Transverse colon (tissue), 4 donors: ENCODE measurements at regions not wholly inside any gene's neighbourhood (a gene's known extent, or its start where the extent isn't known, plus 50 kb on each side); places are given as distances from the start of the nearest gene placed in this dataset.

Experiments used
- DNase-seq: peaks from one replicate; pipeline ENCODE4 v3.0.0-alpha.2; 2019
- H3K27ac ChIP-seq, 4 donors: fragments of 200-600 bp; sonication (generic); 2 replicates each; pipeline ENCODE4 v1.5.1; 2016 to 2018; ENCODE audit warnings: inconsistent platforms in 4 of 4
- H3K27me3 ChIP-seq: fragments of 200-600 bp; sonication (generic); 2 replicates; pipeline ENCODE4 v1.5.1; 2017; ENCODE audit warnings: inconsistent platforms
- H3K36me3 ChIP-seq, 4 donors: fragments of 200-600 bp; sonication (generic); 2 replicates each; pipeline ENCODE4 v1.5.1; 2017 to 2019; ENCODE audit warnings: inconsistent platforms in 4 of 4
- H3K4me1 ChIP-seq, 4 donors: fragments of 200-600 bp; sonication (generic); 2 replicates each; pipeline ENCODE4 v1.5.1; 2017 to 2020; ENCODE audit warnings: inconsistent platforms in 4 of 4
- H3K4me3 ChIP-seq, 4 donors: fragments of 200-600 bp; sonication (generic); 1 replicate in 1 of 4; 2 replicates in 3 of 4; pipeline versions ENCODE4 v1.5.1 to v1.6.1; 2017 to 2019; ENCODE audit warnings: inconsistent platforms in 4 of 4
- H3K9me3 ChIP-seq, 2 donors: fragments of 200-600 bp; sonication (generic); 2 replicates each; pipeline ENCODE4 v1.5.1; 2017 to 2019; ENCODE audit warnings: inconsistent platforms in 2 of 2
- CTCF ChIP-seq, 5 experiments: fragments of 200-600 bp in 3 of 5; fragments of 450-650 bp in 2 of 5; sonication (generic) in 3 of 5; IDR thresholded peaks; 1 replicate in 2 of 5; 2 replicates in 3 of 5; pipeline ENCODE4 v1.5.1; 2016 to 2017; ENCODE audit warnings: antibody characterized with exemption in 5 of 5, inconsistent platforms in 3 of 5, mild to moderate bottlenecking in 2 of 5, moderate library complexity in 1 of 5
- EP300 ChIP-seq: sonication (generic); formaldehyde crosslinking; IDR thresholded peaks from one replicate; pipeline ENCODE4 v1.6.1; 2017; ENCODE audit warnings: antibody characterized with exemption, low read depth
- POLR2A ChIP-seq: fragments of 450-650 bp; IDR thresholded peaks from one replicate; pipeline ENCODE4 v1.6.1; 2016; ENCODE audit warnings: antibody characterized with exemption, mild to moderate bottlenecking, moderate library complexity
- POLR2AphosphoS5 ChIP-seq, 3 donors: sonication (generic); formaldehyde crosslinking; IDR thresholded peaks; one replicate each; pipeline ENCODE4 v1.6.1; 2016; ENCODE audit warnings: antibody characterized with exemption in 3 of 3
- WGBS, 2 donors: methylation state at CpG; one replicate each; pipeline ENCODE4 v1.1.5; 2018; ENCODE audit warnings: low coverage in 1 of 2; 5-methylcytosine and 5-hydroxymethylcytosine counted together
- in situ Hi-C, 4 donors: fragments of 200-750 bp; cut with MboI; loops; one replicate each; pipeline versions ENCODE4 v1.15.0 to v1.15.1; 2017; ENCODE audit warnings: low sequenced_read_pairs in 3 of 4, low pct_ligation_motif_present in 1 of 4, low pct_unique_long_range_greater_than_20kb in 1 of 4
- intact Hi-C: fragments of 100-400 bp; cut with DNase I; formaldehyde crosslinking; loops from one replicate; pipeline ENCODE4 v1.15.1; 2023; ENCODE audit warnings: low total_unique reads

- Histone ChIP-seq H3K27me3 (no peaks in the 10 kb centered on the region), H3K4me3 (no peak overlapping the region), H3K27ac (no peak overlapping the region), H3K4me1 (no peaks in the 10 kb centered on the region), H3K9me3 (no peaks in the 10 kb centered on the region), H3K36me3 (no peaks in the 10 kb centered on the region)
- 50 to 79% methylated on average over 1 of the region's 1 CpG for WGBS, 2 donors
- in situ Hi-C loops (no loop called here), intact Hi-C loops (no loop called here)
- no peak for TF ChIP-seq CTCF (IDR thresholded peaks at IDR 0.05)
- no peak for TF ChIP-seq POLR2AphosphoS5 (IDR thresholded peaks at IDR 0.05)
- no peak for TF ChIP-seq EP300
- no peak for TF ChIP-seq POLR2A
- no peak for DNase-seq
Measured at GRCh38 chr7:19437446-19437845, 271.4 kb downstream of the POLR1F start.

GRCh38 chr7:19427944-19428343, 280.9 kb downstream of the POLR1F start:
- H3K27me3 ChIP-seq = no peaks in the 10 kb centered on the region
- H3K9me3 ChIP-seq = no peaks in the 10 kb centered on the region
- H3K4me3 ChIP-seq = no peak overlapping the region
- H3K27ac ChIP-seq = no peak overlapping the region
- no peaks in the 10 kb centered on the region for H3K36me3 ChIP-seq
- H3K4me1 ChIP-seq = no peaks in the 10 kb centered on the region
- DNase-seq = no peak
- intact Hi-C loops (no loop called here), in situ Hi-C loops (no loop called here)
- 81 to 83% methylated on average over 1 to 3 of the region's 3 CpGs for WGBS, 2 donors
- TF ChIP-seq POLR2A (no peak), POLR2AphosphoS5 (IDR thresholded peaks at IDR 0.05) (no peak), CTCF (IDR thresholded peaks at IDR 0.05) (no peak), EP300 (no peak)

- no peak overlapping the region for H3K4me3 ChIP-seq
- no peak for DNase-seq
- no peaks in the 10 kb centered on the region for H3K4me1 ChIP-seq
- H3K9me3 ChIP-seq = no peaks in the 10 kb centered on the region
- H3K27me3 ChIP-seq = no peaks in the 10 kb centered on the region
- TF ChIP-seq CTCF (IDR thresholded peaks at IDR 0.05) (no peak), POLR2AphosphoS5 (IDR thresholded peaks at IDR 0.05) (no peak), EP300 (no peak), POLR2A (no peak)
- no peaks in the 10 kb centered on the region for H3K36me3 ChIP-seq
- 66 to 89% methylated on average over 1 of the region's 1 CpG for WGBS, 2 donors
- intact Hi-C loops (no loop called here), in situ Hi-C loops (no loop called here)
- no peak overlapping the region for H3K27ac ChIP-seq
Measured at GRCh38 chr7:19421861-19422260, 276.6 kb upstream of the FERD3L start.

GRCh38 chr7:19417231-19417630, 272.0 kb upstream of the FERD3L start:
- WGBS, 2 donors = 87 to 92% methylated on average over 2 of the region's 2 CpGs
- Histone ChIP-seq H3K36me3 (no peaks in the 10 kb centered on the region), H3K27ac (no peak overlapping the region), H3K4me1 (no peaks in the 10 kb centered on the region), H3K9me3 (no peaks in the 10 kb centered on the region), H3K27me3 (no peaks in the 10 kb centered on the region), H3K4me3 (no peak overlapping the region)
- in situ Hi-C loops (no loop called here), intact Hi-C loops (no loop called here)
- DNase-seq = no peak
- TF ChIP-seq POLR2AphosphoS5 (IDR thresholded peaks at IDR 0.05) (no peak), POLR2A (no peak), CTCF (IDR thresholded peaks at IDR 0.05) (no peak), EP300 (no peak)
